ENCODE measurements at regions not wholly inside any gene's neighbourhood (a gene's known extent, or its start where the extent isn't known, plus 50 kb on each side); places are given as distances from the start of the nearest gene placed in this dataset.

- ChIA-PET POLR2A (no interaction called here), CTCF (no interaction called here)
- no peaks in the 10 kb centered on the region for H3K27me3 Mint-ChIP-seq (ENCODE audit: low read depth)
- H3K9me3 Mint-ChIP-seq: no peaks in the 10 kb centered on the region
- no peak overlapping the region for H3K4me3 Mint-ChIP-seq
- H3K4me1 Mint-ChIP-seq: no peaks in the 10 kb centered on the region
- TF ChIP-seq ZNF121 (CRISPR knock-in tag; IDR thresholded peaks at IDR 0.05) (no peak), HMGXB4 (CRISPR knock-in tag; IDR thresholded peaks at IDR 0.05) (no peak), ZMAT4 (CRISPR knock-in tag; IDR thresholded peaks at IDR 0.05) (no peak)
- ATAC-seq: no peak
- no peak overlapping the region for H3K27ac Mint-ChIP-seq
- H3K36me3 Mint-ChIP-seq: no peaks in the 10 kb centered on the region
- no peak for DNase-seq (ENCODE audit: low spot score)
Observed at GRCh38 chr4:126466848-126467247, 1152.1 kb downstream of the FAT4 start.

GRCh38 chr4:126468144-126468543, 1153.4 kb downstream of the FAT4 start:
- TF ChIP-seq RELA (CRISPR knock-in tag; IDR thresholded peaks at IDR 0.05; ENCODE audit: borderline replicate concordance) (no peak), ZNF281 (CRISPR knock-in tag; IDR thresholded peaks at IDR 0.05) (no peak), IRF1 (CRISPR knock-in tag; IDR thresholded peaks at IDR 0.05) (no peak), OVOL2 (CRISPR knock-in tag; IDR thresholded peaks at IDR 0.05; ENCODE audit: borderline replicate concordance) (no peak), ZMAT4 (CRISPR knock-in tag; IDR thresholded peaks at IDR 0.05) (no peak), SMAD3 (CRISPR knock-in tag; IDR thresholded peaks at IDR 0.05; ENCODE audit: borderline replicate concordance) (no peak), GABPB1 (CRISPR knock-in tag; IDR thresholded peaks at IDR 0.05) (no peak), E2F5 (CRISPR knock-in tag; IDR thresholded peaks at IDR 0.05) (no peak), NR1H2 (CRISPR knock-in tag; IDR thresholded peaks at IDR 0.05) (no peak), HMGXB4 (CRISPR knock-in tag; IDR thresholded peaks at IDR 0.05) (no peak), NR2C2 (CRISPR knock-in tag; IDR thresholded peaks at IDR 0.05) (no peak), ATF3 (CRISPR knock-in tag; conservative IDR thresholded peaks at IDR 0.05) (no peak), AFF4 (CRISPR knock-in tag; IDR thresholded peaks at IDR 0.05; ENCODE audit: borderline replicate concordance) (no peak)
- Mint-ChIP-seq H3K27me3 (ENCODE audit: low read depth) (no peaks in the 10 kb centered on the region), H3K9me3 (no peaks in the 10 kb centered on the region), H3K36me3 (no peaks in the 10 kb centered on the region), H3K4me1 (peaks cover 2% of the 10 kb centered on the region; the same call in 1 of the 2 replicates), H3K4me3 (no peak overlapping the region), H3K27ac (no peak overlapping the region)
- CTCF ChIA-PET: no interaction called here
- POLR2A ChIA-PET: no interaction called here
- no peak for ATAC-seq
- DNase-seq (ENCODE audit: low spot score): no peak
